HG03159 (cell line): ENCODE measurements at regions not wholly inside any gene's neighbourhood (a gene's known extent, or its start where the extent isn't known, plus 50 kb on each side); places are given as distances from the start of the nearest gene placed in this dataset.
"Not testable (repeated sequence)": the region's sequence is repeated elsewhere in the genome, so short reads cannot be mapped to it uniquely, and the experiment has no call there.

Source experiments
- ATAC-seq: cut with Tn5 transposase; IDR thresholded peaks from one replicate; pipeline ENCODE4 v1.9.1; 2021; ENCODE audit warnings: mild to moderate bottlenecking, moderate library complexity; ENCODE audit not compliant: unreplicated experiment

- ATAC-seq = no peak
Measured at GRCh38 chr10:131556897-131557495, 245.5 kb upstream of the TCERG1L start.

GRCh38 chr10:131557956-131558355 lies 246.4 kb upstream of the TCERG1L start:
- not testable (repeated sequence) for ATAC-seq

- no peak for ATAC-seq
Measured at GRCh38 chr10:131559450-131559911, 248.0 kb upstream of the TCERG1L start.

GRCh38 chr10:131560166-131560565 lies 248.6 kb upstream of the TCERG1L start:
- ATAC-seq = no peak

- ATAC-seq = no peak
Measured at GRCh38 chr10:131560706-131561355, 249.3 kb upstream of the TCERG1L start.

GRCh38 chr10:131561897-131562296 lies 250.4 kb upstream of the TCERG1L start:
- ATAC-seq = no peak

- no peak for ATAC-seq
Measured at GRCh38 chr10:131563411-131563810, 251.9 kb upstream of the TCERG1L start.

- ATAC-seq = no peak
Measured at GRCh38 chr10:131567279-131568162, 256.0 kb upstream of the TCERG1L start.

GRCh38 chr10:131568866-131569265 lies 257.3 kb upstream of the TCERG1L start:
- no peak for ATAC-seq

GRCh38 chr10:131569851-131570715 lies 258.6 kb upstream of the TCERG1L start:
- ATAC-seq = no peak

- ATAC-seq = no peak
Measured at GRCh38 chr10:131570716-131571307, 259.3 kb upstream of the TCERG1L start.

GRCh38 chr10:131571346-131571745 lies 259.8 kb upstream of the TCERG1L start:
- ATAC-seq = no peak

- ATAC-seq = no peak
Measured at GRCh38 chr10:131571865-131572264, 260.3 kb upstream of the TCERG1L start.

GRCh38 chr10:131573256-131573655 lies 261.7 kb upstream of the TCERG1L start:
- ATAC-seq = no peak

GRCh38 chr10:131573707-131574106 lies 262.2 kb upstream of the TCERG1L start:
- no peak for ATAC-seq

GRCh38 chr10:131574363-131574706 lies 262.8 kb upstream of the TCERG1L start:
- no peak for ATAC-seq

GRCh38 chr10:131574707-131575430 lies 263.3 kb upstream of the TCERG1L start:
- no peak for ATAC-seq

- ATAC-seq = no peak
Measured at GRCh38 chr10:131575877-131576276, 264.4 kb upstream of the TCERG1L start.

GRCh38 chr10:131576341-131577177 lies 265.0 kb upstream of the TCERG1L start:
- no peak for ATAC-seq
